ENCODE measurements at regions not wholly inside any gene's neighbourhood (a gene's known extent, or its start where the extent isn't known, plus 50 kb on each side); places are given as distances from the start of the nearest gene placed in this dataset.

GRCh38 chr17:14749269-14749668, 448.4 kb downstream of the HS3ST3B1 start:
- Histone ChIP-seq H3K4me3 (no peak overlapping the region), H3K36me3 (no peaks in the 10 kb centered on the region), H3K9me3 (no peaks in the 10 kb centered on the region), H3K27me3 (no peaks in the 10 kb centered on the region), H3K27ac (no peak overlapping the region), H3K4me1 (no peaks in the 10 kb centered on the region)
- TF ChIP-seq POLR2A (IDR thresholded peaks at IDR 0.05), result no peak
- TF ChIP-seq, protein P1, sequence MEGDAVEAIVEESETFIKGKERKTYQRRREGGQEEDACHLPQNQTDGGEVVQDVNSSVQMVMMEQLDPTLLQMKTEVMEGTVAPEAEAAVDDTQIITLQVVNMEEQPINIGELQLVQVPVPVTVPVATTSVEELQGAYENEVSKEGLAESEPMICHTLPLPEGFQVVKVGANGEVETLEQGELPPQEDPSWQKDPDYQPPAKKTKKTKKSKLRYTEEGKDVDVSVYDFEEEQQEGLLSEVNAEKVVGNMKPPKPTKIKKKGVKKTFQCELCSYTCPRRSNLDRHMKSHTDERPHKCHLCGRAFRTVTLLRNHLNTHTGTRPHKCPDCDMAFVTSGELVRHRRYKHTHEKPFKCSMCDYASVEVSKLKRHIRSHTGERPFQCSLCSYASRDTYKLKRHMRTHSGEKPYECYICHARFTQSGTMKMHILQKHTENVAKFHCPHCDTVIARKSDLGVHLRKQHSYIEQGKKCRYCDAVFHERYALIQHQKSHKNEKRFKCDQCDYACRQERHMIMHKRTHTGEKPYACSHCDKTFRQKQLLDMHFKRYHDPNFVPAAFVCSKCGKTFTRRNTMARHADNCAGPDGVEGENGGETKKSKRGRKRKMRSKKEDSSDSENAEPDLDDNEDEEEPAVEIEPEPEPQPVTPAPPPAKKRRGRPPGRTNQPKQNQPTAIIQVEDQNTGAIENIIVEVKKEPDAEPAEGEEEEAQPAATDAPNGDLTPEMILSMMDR (IDR thresholded peaks at IDR 0.05), result no peak
- no peak for DNase-seq

GRCh38 chr17:14748036-14748710, 447.3 kb downstream of the HS3ST3B1 start:
- DNase-seq, result no peak
- Histone ChIP-seq H3K36me3 (no peaks in the 10 kb centered on the region), H3K4me3 (no peak overlapping the region), H3K9me3 (no peaks in the 10 kb centered on the region), H3K27me3 (no peaks in the 10 kb centered on the region), H3K27ac (no peak overlapping the region), H3K4me1 (no peaks in the 10 kb centered on the region)
- no peak for TF ChIP-seq POLR2A (IDR thresholded peaks at IDR 0.05)
- TF ChIP-seq, protein P1 (IDR thresholded peaks at IDR 0.05), result no peak

- H3K4me3 ChIP-seq, result no peak overlapping the region
- no peak overlapping the region for H3K27ac ChIP-seq
- H3K9me3 ChIP-seq, result no peaks in the 10 kb centered on the region
- no peak for DNase-seq
- no peaks in the 10 kb centered on the region for H3K36me3 ChIP-seq
- no peaks in the 10 kb centered on the region for H3K4me1 ChIP-seq
- TF ChIP-seq, protein P1 (IDR thresholded peaks at IDR 0.05), result no peak
- TF ChIP-seq POLR2A (IDR thresholded peaks at IDR 0.05), result no peak
- H3K27me3 ChIP-seq, result no peaks in the 10 kb centered on the region
Observed at GRCh38 chr17:14747603-14747950, 446.7 kb downstream of the HS3ST3B1 start.

DNA sequence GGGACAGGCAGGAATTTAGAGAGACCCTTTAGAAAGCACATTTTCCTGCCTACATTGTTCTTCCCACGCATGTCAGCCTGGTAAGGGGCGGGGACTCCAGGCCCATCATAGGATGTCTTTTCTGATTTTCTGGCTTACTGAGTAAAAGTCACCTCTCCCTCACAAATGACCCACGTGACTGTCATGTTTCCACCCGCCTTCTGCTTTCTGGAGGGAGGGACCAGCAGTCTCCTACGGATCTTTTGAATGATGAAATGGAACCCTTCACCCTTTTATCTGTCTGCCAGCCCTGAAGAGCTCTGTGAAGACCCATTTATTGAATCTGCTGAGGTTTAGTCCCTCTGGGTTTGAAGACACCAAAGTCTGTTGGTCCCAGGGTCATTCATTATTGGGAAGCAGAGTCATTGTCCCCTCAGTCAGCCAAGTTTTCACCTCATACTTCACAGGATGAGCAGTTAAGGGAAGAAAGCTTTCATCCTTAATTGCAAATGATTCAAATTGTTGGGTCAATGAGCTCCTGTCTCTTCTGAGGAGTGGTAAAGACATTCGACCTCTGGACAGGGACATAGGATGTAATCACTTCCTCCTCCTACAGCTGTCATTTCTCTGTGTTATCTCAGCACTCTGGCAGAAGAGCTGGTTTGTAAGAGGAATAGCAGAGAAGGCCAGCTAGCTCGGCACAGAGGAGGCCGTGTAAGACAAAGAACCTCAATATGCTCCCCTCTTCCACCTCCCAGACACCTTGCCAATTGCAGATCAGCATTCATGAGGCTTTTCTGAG, 446.1 kb downstream of the HS3ST3B1 start:
- no peaks in the 10 kb centered on the region for H3K9me3 ChIP-seq
- no peak for TF ChIP-seq POLR2A (IDR thresholded peaks at IDR 0.05)
- TF ChIP-seq, protein P1 (IDR thresholded peaks at IDR 0.05), result no peak
- no peaks in the 10 kb centered on the region for H3K4me1 ChIP-seq
- no peaks in the 10 kb centered on the region for H3K27me3 ChIP-seq
- no peak overlapping the region for H3K27ac ChIP-seq
- DNase-seq, result no peak
- no peak overlapping the region for H3K4me3 ChIP-seq
- no peaks in the 10 kb centered on the region for H3K36me3 ChIP-seq

GRCh38 chr17:14745541-14745940, 444.7 kb downstream of the HS3ST3B1 start:
- no peak for DNase-seq
- no peaks in the 10 kb centered on the region for H3K36me3 ChIP-seq
- no peaks in the 10 kb centered on the region for H3K27me3 ChIP-seq
- no peaks in the 10 kb centered on the region for H3K9me3 ChIP-seq
- no peak overlapping the region for H3K27ac ChIP-seq
- no peak for TF ChIP-seq POLR2A (IDR thresholded peaks at IDR 0.05)
- TF ChIP-seq, protein P1 (IDR thresholded peaks at IDR 0.05), result no peak
- H3K4me3 ChIP-seq, result no peak overlapping the region
- no peaks in the 10 kb centered on the region for H3K4me1 ChIP-seq

Data from Peyer's patch (tissue), 4 donors.